Motor neuron (in vitro differentiated cells): ENCODE measurements at regions not wholly inside any gene's neighbourhood (a gene's known extent, or its start where the extent isn't known, plus 50 kb on each side); places are given as distances from the start of the nearest gene placed in this dataset.
A peak's percentile ranks its signal among the peaks of the same experiment; 100 is the strongest.

ENCODE experiments used
- ATAC-seq, 8 experiments: fragments of 200-7000 bp; cut with Tn5 transposase; replicated peaks in 6 of 8; 2 replicates each; pipeline ENCODE4 v1.8.0; 2021; ENCODE audit warnings: mild to moderate bottlenecking in 8 of 8, moderate library complexity in 8 of 8
- H3K27ac ChIP-seq, 2 donors: fragments of 250-450 bp; sonication (Bioruptor Pico); 2 replicates each; pipeline ENCODE4 v1.9.0; 2021; ENCODE audit warnings: antibody characterized with exemption in 2 of 2, mild to moderate bottlenecking in 2 of 2, moderate library complexity in 1 of 2
- H3K4me1 ChIP-seq, 2 donors: fragments of 250-450 bp; sonication (Bioruptor Pico); replicated peaks in 1 of 2; 2 replicates each; pipeline ENCODE4 v1.6.1; 2021; ENCODE audit warnings: antibody characterized with exemption in 2 of 2, mild to moderate bottlenecking in 2 of 2, moderate library complexity in 1 of 2
- H3K4me3 ChIP-seq, 5 donors: fragments of 250-450 bp; sonication (Bioruptor Pico); 2 replicates each; pipeline ENCODE4 v1.9.0; 2021; ENCODE audit warnings: antibody characterized with exemption in 5 of 5, mild to moderate bottlenecking in 5 of 5, moderate library complexity in 4 of 5
- WGBS, 10 experiments: fragments of 450-650 bp; shearing (Covaris generic); methylation state at CpG; one replicate each; pipeline ENCODE4 v1.0.0; 2022; 5-methylcytosine and 5-hydroxymethylcytosine counted together
- in situ Hi-C, 9 experiments: fragments of 400-800 bp; cut with MboI; loops; one replicate each; pipeline ENCODE4 v1.15.0; 2021; ENCODE audit warnings: low sequenced_read_pairs in 9 of 9, low pct_unique_long_range_greater_than_20kb in 2 of 9; ENCODE audit not compliant: unreplicated experiment in 9 of 9

- no peak overlapping the region for H3K4me3 ChIP-seq
- no peak overlapping the region for H3K27ac ChIP-seq
- H3K4me1 ChIP-seq: no peaks in the 10 kb centered on the region
- ATAC-seq: peak in 1 of 8 experiments; percentile 20
- 80 to 100% (median 90%) methylated on average over 1 to 6 of the region's 8 CpGs; no CpG with 5 or more reads in 4 of the 10 experiments for WGBS, 10 experiments
- in situ Hi-C loops: loop anchor here in 1 of 9 experiments (25.0 kb wide), 1 partner anchor 284 kb away; no protein-coding TSS in a partner anchor
These were observed 94.7 kb downstream of the SYNE3 start for GRCh38 chr14:95421741-95422140.

- in situ Hi-C loops: loop anchor here in 1 of 9 experiments (25.0 kb wide), 1 partner anchor 283 kb away; no protein-coding TSS in a partner anchor
- peak in 2 of 8 experiments; percentile 54 to 82 for ATAC-seq
- Histone ChIP-seq H3K4me1 (no peaks in the 10 kb centered on the region), H3K4me3 (no peak overlapping the region), H3K27ac (no peak overlapping the region)
- WGBS, 10 experiments: 33 to 100% methylated on average over 2 to 3 of the region's 3 CpGs; no CpG with 5 or more reads in 8 of the 10 experiments
These were observed 96.4 kb downstream of the SYNE3 start for GRCh38 chr14:95420060-95420459.

GRCh38 chr14:95419569-95419968 lies 96.9 kb downstream of the SYNE3 start:
- H3K27ac ChIP-seq: no peak overlapping the region
- H3K4me1 ChIP-seq: no peaks in the 10 kb centered on the region
- WGBS, 10 experiments: 70 to 100% (median 82%) methylated on average over 1 to 4 of the region's 4 CpGs; no CpG with 5 or more reads in 4 of the 10 experiments
- no peak overlapping the region for H3K4me3 ChIP-seq
- in situ Hi-C loops: loop anchor here in 1 of 9 experiments (25.0 kb wide), 1 partner anchor 282 kb away; no protein-coding TSS in a partner anchor
- no peak for ATAC-seq

GRCh38 chr14:95418858-95419257 lies 97.6 kb downstream of the SYNE3 start:
- in situ Hi-C loops: loop anchor here in 1 of 9 experiments (25.0 kb wide), 1 partner anchor 282 kb away; no protein-coding TSS in a partner anchor
- peaks cover 0 to 5% of the 10 kb centered on the region in 2 donors for H3K4me1 ChIP-seq
- ATAC-seq: no peak
- WGBS, 10 experiments: 43 to 100% (median 100%) methylated on average over 1 to 2 of the region's 3 CpGs; no CpG with 5 or more reads in 5 of the 10 experiments
- H3K4me3 ChIP-seq: no peak overlapping the region
- no peak overlapping the region for H3K27ac ChIP-seq

GRCh38 chr14:95417492-95417891 lies 97.8 kb upstream of the CLMN start:
- no peak overlapping the region for H3K27ac ChIP-seq
- peaks cover 5 to 9% of the 10 kb centered on the region in 2 donors for H3K4me1 ChIP-seq
- in situ Hi-C loops: loop anchor here in 1 of 9 experiments (25.0 kb wide), 1 partner anchor 280 kb away; no protein-coding TSS in a partner anchor
- peak in 1 of 8 experiments; percentile 27 for ATAC-seq
- no peak overlapping the region for H3K4me3 ChIP-seq
- WGBS, 10 experiments: 57 to 100% (median 100%) methylated on average over 1 to 3 of the region's 7 CpGs; no CpG with 5 or more reads in 3 of the 10 experiments

GRCh38 chr14:95415993-95416392 lies 96.3 kb upstream of the CLMN start:
- ATAC-seq: no peak
- Histone ChIP-seq H3K4me1 (peaks cover 5 to 9% of the 10 kb centered on the region in 2 donors), H3K4me3 (no peak overlapping the region), H3K27ac (no peak overlapping the region)
- 83 to 92% (median 86%) methylated on average over 3 to 8 of the region's 8 CpGs; no CpG with 5 or more reads in 5 of the 10 experiments for WGBS, 10 experiments
- in situ Hi-C loops: loop anchor here in 1 of 9 experiments (25.0 kb wide), 1 partner anchor 279 kb away; no protein-coding TSS in a partner anchor

- in situ Hi-C loops: loop anchor here in 1 of 9 experiments (25.0 kb wide), 1 partner anchor 276 kb away; no protein-coding TSS in a partner anchor
- Histone ChIP-seq H3K4me1 (peaks cover 5 to 15% of the 10 kb centered on the region in 2 donors), H3K4me3 (no peak overlapping the region), H3K27ac (no peak overlapping the region)
- 33 to 100% (median 79%) methylated on average over 1 to 7 of the region's 11 CpGs; no CpG with 5 or more reads in 1 of the 10 experiments for WGBS, 10 experiments
- ATAC-seq: peak in 6 of 8 experiments; percentile 18 to 97 (median 95)
These were observed 93.8 kb upstream of the CLMN start for GRCh38 chr14:95413289-95414215.

- 70 to 100% (median 93%) methylated on average over 1 to 2 of the region's 2 CpGs; no CpG with 5 or more reads in 4 of the 10 experiments for WGBS, 10 experiments
- no peak overlapping the region for H3K27ac ChIP-seq
- H3K4me3 ChIP-seq: no peak overlapping the region
- peaks cover 5 to 15% of the 10 kb centered on the region in 2 donors for H3K4me1 ChIP-seq
- no peak for ATAC-seq
- in situ Hi-C loops: loop anchor here in 1 of 9 experiments (25.0 kb wide), 1 partner anchor 274 kb away; no protein-coding TSS in a partner anchor
These were observed 91.1 kb upstream of the CLMN start for GRCh38 chr14:95410838-95411237.

GRCh38 chr14:95409477-95410272 lies 90.0 kb upstream of the CLMN start:
- peaks cover 5 to 15% of the 10 kb centered on the region in 2 donors for H3K4me1 ChIP-seq
- no peak overlapping the region for H3K27ac ChIP-seq
- no peak for ATAC-seq
- in situ Hi-C loops: loop anchor here in 1 of 9 experiments (25.0 kb wide), 1 partner anchor 272 kb away; no protein-coding TSS in a partner anchor
- H3K4me3 ChIP-seq: no peak overlapping the region
- 40 to 72% (median 53%) methylated on average over 1 to 8 of the region's 12 CpGs; no CpG with 5 or more reads in 2 of the 10 experiments for WGBS, 10 experiments

- Histone ChIP-seq H3K27ac (no peak overlapping the region), H3K4me1 (peaks cover 5 to 11% of the 10 kb centered on the region in 2 donors), H3K4me3 (no peak overlapping the region)
- WGBS, 10 experiments: 61 to 100% (median 84%) methylated on average over 1 to 6 of the region's 17 CpGs; no CpG with 5 or more reads in 6 of the 10 experiments
- no peak for ATAC-seq
- in situ Hi-C loops: loop anchor here in 1 of 9 experiments (25.0 kb wide), 1 partner anchor 272 kb away; no protein-coding TSS in a partner anchor
These were observed 89.2 kb upstream of the CLMN start for GRCh38 chr14:95408731-95409476.

- no peak overlapping the region for H3K27ac ChIP-seq
- ATAC-seq: peak in 4 of 8 experiments; percentile 20 to 83 (median 62)
- in situ Hi-C loops: loop anchor here in 1 of 9 experiments (25.0 kb wide), 1 partner anchor 270 kb away; no protein-coding TSS in a partner anchor
- H3K4me1 ChIP-seq: peaks cover 0 to 6% of the 10 kb centered on the region in 2 donors
- WGBS, 10 experiments: 10 to 92% (median 75%) methylated on average over 1 to 8 of the region's 8 CpGs
- H3K4me3 ChIP-seq: no peak overlapping the region
These were observed 87.6 kb upstream of the CLMN start for GRCh38 chr14:95407354-95407753.
